ENCODE measurements at regions not wholly inside any gene's neighbourhood (a gene's known extent, or its start where the extent isn't known, plus 50 kb on each side); places are given as distances from the start of the nearest gene placed in this dataset.

DNA sequence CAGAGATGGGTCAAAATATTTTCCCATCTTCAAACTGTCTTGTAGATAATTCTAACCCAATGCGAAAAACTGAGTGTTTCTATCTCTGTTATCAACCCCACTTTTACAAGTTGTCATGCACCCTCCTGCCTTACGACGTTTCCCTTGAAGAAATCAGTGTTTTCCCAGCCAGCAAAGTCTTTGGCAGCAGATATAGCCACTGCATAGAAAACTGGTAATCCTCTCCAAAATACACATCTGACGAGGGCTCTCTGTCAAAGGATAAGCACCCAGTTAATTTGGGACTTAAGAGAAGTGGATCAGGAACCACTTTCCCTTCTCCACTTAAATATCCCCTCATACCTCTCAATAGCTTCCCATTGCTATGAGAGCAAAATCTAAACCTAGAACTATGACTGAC lies 351.9 kb upstream of the MIR17HG start:
- no peaks in the 10 kb centered on the region for H3K79me2 ChIP-seq (ENCODE audit: low read length)
- H3K4me3 ChIP-seq (ENCODE audit: low read length) = no peak overlapping the region
- ATAC-seq = no peak
- DNase-seq = no peak
- ChIA-PET CTCF (no interaction called here), POLR2A (ENCODE audit: unreplicated experiment) (no interaction called here)
- H3K9me2 ChIP-seq (replicated peaks; ENCODE audit: low read length) = no peaks in the 10 kb centered on the region
- no TSS peak for BruUV-seq (replicated peaks)
- no peak overlapping the region for H3K4me2 ChIP-seq (ENCODE audit: low read length)
- H2AFZ ChIP-seq (ENCODE audit: low read length) = no peak overlapping the region
- H4K20me1 ChIP-seq (ENCODE audit: low read length) = no peaks in the 10 kb centered on the region
- H3K9me3 ChIP-seq (ENCODE audit: low read length) = no peaks in the 10 kb centered on the region
- no peak overlapping the region for H3K27ac ChIP-seq (ENCODE audit: low read length)
- no peaks in the 10 kb centered on the region for H3K4me1 ChIP-seq (ENCODE audit: insufficient read depth, low read length)
- H3K36me3 ChIP-seq (ENCODE audit: low read depth, low read length) = no peaks in the 10 kb centered on the region
- H3F3A ChIP-seq (ENCODE audit: low read length, unreplicated experiment) = no peaks in the 10 kb centered on the region
- peaks cover 4% of the 10 kb centered on the region; the same call in 1 of the 2 replicates for H3K27me3 ChIP-seq (ENCODE audit: low read length)
- TF ChIP-seq EZH2phosphoT487 (IDR thresholded peaks at IDR 0.05; ENCODE audit: borderline replicate concordance, low read length) = no peak
- TF ChIP-seq, protein P1, sequence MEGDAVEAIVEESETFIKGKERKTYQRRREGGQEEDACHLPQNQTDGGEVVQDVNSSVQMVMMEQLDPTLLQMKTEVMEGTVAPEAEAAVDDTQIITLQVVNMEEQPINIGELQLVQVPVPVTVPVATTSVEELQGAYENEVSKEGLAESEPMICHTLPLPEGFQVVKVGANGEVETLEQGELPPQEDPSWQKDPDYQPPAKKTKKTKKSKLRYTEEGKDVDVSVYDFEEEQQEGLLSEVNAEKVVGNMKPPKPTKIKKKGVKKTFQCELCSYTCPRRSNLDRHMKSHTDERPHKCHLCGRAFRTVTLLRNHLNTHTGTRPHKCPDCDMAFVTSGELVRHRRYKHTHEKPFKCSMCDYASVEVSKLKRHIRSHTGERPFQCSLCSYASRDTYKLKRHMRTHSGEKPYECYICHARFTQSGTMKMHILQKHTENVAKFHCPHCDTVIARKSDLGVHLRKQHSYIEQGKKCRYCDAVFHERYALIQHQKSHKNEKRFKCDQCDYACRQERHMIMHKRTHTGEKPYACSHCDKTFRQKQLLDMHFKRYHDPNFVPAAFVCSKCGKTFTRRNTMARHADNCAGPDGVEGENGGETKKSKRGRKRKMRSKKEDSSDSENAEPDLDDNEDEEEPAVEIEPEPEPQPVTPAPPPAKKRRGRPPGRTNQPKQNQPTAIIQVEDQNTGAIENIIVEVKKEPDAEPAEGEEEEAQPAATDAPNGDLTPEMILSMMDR (conservative IDR thresholded peaks at IDR 0.05; ENCODE audit: low read depth, low read length) = no peak
- no peak for TF ChIP-seq EZH2 (IDR thresholded peaks at IDR 0.05; ENCODE audit: low read length, unreplicated experiment)
- intact Hi-C loops (cut with micrococcal nuclease) = no loop called here
- no peak overlapping the region for H3K9ac ChIP-seq (ENCODE audit: low read length)

DNA sequence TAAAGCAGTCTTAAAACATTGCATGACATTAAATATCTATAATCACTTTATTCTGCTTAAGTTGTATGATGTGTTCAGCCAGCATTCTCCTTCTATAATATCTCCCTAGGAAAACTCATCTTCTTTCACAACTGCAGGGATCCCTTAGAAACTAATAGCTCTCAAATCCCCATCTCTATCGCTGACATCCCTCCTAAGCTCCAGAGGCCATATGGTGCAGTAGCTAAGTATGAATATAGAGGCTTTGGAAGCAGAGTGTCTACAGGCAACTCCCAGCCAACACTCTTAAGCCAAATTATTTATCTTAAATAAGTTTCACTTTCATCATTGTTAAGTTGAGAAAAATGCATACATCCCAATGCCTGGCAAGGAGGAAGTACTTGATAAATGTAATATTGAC lies 349.5 kb upstream of the MIR17HG start:
- intact Hi-C loops (cut with micrococcal nuclease) = no loop called here
- no peaks in the 10 kb centered on the region for H3K79me2 ChIP-seq (ENCODE audit: low read length)
- H3F3A ChIP-seq (ENCODE audit: low read length, unreplicated experiment) = no peaks in the 10 kb centered on the region
- H3K9me3 ChIP-seq (ENCODE audit: low read length) = no peaks in the 10 kb centered on the region
- no peak overlapping the region for H3K27ac ChIP-seq (ENCODE audit: low read length)
- no peaks in the 10 kb centered on the region for H4K20me1 ChIP-seq (ENCODE audit: low read length)
- no peak overlapping the region for H2AFZ ChIP-seq (ENCODE audit: low read length)
- BruUV-seq (replicated peaks) = no TSS peak
- H3K27me3 ChIP-seq (ENCODE audit: low read length) = no peaks in the 10 kb centered on the region; the same call in 1 of the 2 replicates
- DNase-seq = no peak
- no peaks in the 10 kb centered on the region for H3K9me2 ChIP-seq (replicated peaks; ENCODE audit: low read length)
- TF ChIP-seq EZH2phosphoT487 (IDR thresholded peaks at IDR 0.05; ENCODE audit: borderline replicate concordance, low read length) (no peak), EZH2 (IDR thresholded peaks at IDR 0.05; ENCODE audit: low read length, unreplicated experiment) (no peak)
- TF ChIP-seq, protein P1 (conservative IDR thresholded peaks at IDR 0.05; ENCODE audit: low read depth, low read length) = no peak
- H3K4me2 ChIP-seq (ENCODE audit: low read length) = no peak overlapping the region
- ChIA-PET CTCF (no interaction called here), POLR2A (ENCODE audit: unreplicated experiment) (no interaction called here)
- no peak for ATAC-seq
- no peaks in the 10 kb centered on the region for H3K36me3 ChIP-seq (ENCODE audit: low read depth, low read length)
- H3K4me1 ChIP-seq (ENCODE audit: insufficient read depth, low read length) = no peaks in the 10 kb centered on the region
- H3K9ac ChIP-seq (ENCODE audit: low read length) = no peak overlapping the region
- no peak overlapping the region for H3K4me3 ChIP-seq (ENCODE audit: low read length)

DNA sequence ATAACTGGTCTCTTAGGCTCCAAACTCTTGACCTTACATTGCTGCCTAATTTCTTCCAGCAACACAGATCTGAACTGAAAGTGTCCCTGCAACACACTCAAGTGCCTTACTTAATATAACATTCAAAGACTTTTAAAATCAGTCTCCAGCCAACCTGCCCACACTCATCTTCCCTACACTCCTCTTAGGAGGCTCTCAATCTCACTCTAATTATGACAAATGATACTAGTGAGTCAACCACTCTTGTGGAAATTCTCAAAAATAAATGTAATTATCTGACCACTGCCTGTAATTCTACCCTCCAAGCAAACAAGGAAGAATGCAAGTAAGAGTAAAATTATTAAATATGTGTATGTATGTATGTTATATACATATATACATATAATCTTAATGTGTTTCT lies 348.1 kb upstream of the MIR17HG start:
- Histone ChIP-seq H3K79me2 (ENCODE audit: low read length) (no peaks in the 10 kb centered on the region), H3K27me3 (ENCODE audit: low read length) (no peaks in the 10 kb centered on the region; the same call in 1 of the 2 replicates), H3K4me2 (ENCODE audit: low read length) (no peak overlapping the region), H3K27ac (ENCODE audit: low read length) (no peak overlapping the region), H3K9me3 (ENCODE audit: low read length) (no peaks in the 10 kb centered on the region), H3K4me1 (ENCODE audit: insufficient read depth, low read length) (no peaks in the 10 kb centered on the region), H3K4me3 (ENCODE audit: low read length) (no peak overlapping the region), H3K9me2 (replicated peaks; ENCODE audit: low read length) (no peaks in the 10 kb centered on the region), H4K20me1 (ENCODE audit: low read length) (no peaks in the 10 kb centered on the region), H2AFZ (ENCODE audit: low read length) (no peak overlapping the region), H3F3A (ENCODE audit: low read length, unreplicated experiment) (no peaks in the 10 kb centered on the region), H3K9ac (ENCODE audit: low read length) (no peak overlapping the region), H3K36me3 (ENCODE audit: low read depth, low read length) (no peaks in the 10 kb centered on the region)
- intact Hi-C loops (cut with micrococcal nuclease) = no loop called here
- TF ChIP-seq EZH2 (IDR thresholded peaks at IDR 0.05; ENCODE audit: low read length, unreplicated experiment) = no peak
- TF ChIP-seq, protein P1 (conservative IDR thresholded peaks at IDR 0.05; ENCODE audit: low read depth, low read length) = no peak
- TF ChIP-seq EZH2phosphoT487 (IDR thresholded peaks at IDR 0.05; ENCODE audit: borderline replicate concordance, low read length) = no peak
- ChIA-PET POLR2A (ENCODE audit: unreplicated experiment) (no interaction called here), CTCF (no interaction called here)
- no peak for DNase-seq
- no TSS peak for BruUV-seq (replicated peaks)
- no peak for ATAC-seq
